Testis (tissue), 2 donors: ENCODE measurements at regions not wholly inside any gene's neighbourhood (a gene's known extent, or its start where the extent isn't known, plus 50 kb on each side); places are given as distances from the start of the nearest gene placed in this dataset.

ENCODE experiments used
- CTCF ChIP-seq, 3 experiments: fragments of 450-650 bp in 2 of 3; fragments of 200-600 bp in 1 of 3; sonication (generic) in 1 of 3; IDR thresholded peaks; one replicate each; pipeline ENCODE4 v1.5.1; 2016 to 2019; ENCODE audit warnings: antibody characterized with exemption in 3 of 3, mild to moderate bottlenecking in 2 of 3, moderate library complexity in 1 of 3
- POLR2A ChIP-seq: fragments of 450-650 bp; IDR thresholded peaks from one replicate; pipeline ENCODE4 v1.6.1; 2017; ENCODE audit warnings: antibody characterized with exemption, mild to moderate bottlenecking, moderate library complexity

GRCh38 chr2:220036431-220036830 is 409.0 kb downstream of the SLC4A3 start:
- TF ChIP-seq CTCF (IDR thresholded peaks at IDR 0.05) (no peak), POLR2A (no peak)
